Esophagus squamous epithelium (tissue), 5 donors: ENCODE measurements at regions not wholly inside any gene's neighbourhood (a gene's known extent, or its start where the extent isn't known, plus 50 kb on each side); places are given as distances from the start of the nearest gene placed in this dataset.

ENCODE experiments used
- DNase-seq: peaks from one replicate; lab custom pipeline; 2025; lab: John Stamatoyannopoulos, UW
- H3K27ac ChIP-seq, 4 donors: fragments of 200-600 bp; sonication (generic); one replicate each; pipeline ENCODE4 v1.5.1; 2016 to 2019; ENCODE audit warnings: mild to moderate bottlenecking in 1 of 4
- H3K27me3 ChIP-seq, 4 donors: fragments of 200-600 bp; sonication (generic); 1 replicate in 3 of 4; 2 replicates in 1 of 4; pipeline versions ENCODE4 v1.5.1 to v1.6.0; 2017 to 2021; ENCODE audit warnings: antibody characterized with exemption in 1 of 4
- H3K36me3 ChIP-seq, 3 donors: fragments of 200-600 bp; sonication (generic); one replicate each; pipeline ENCODE4 v1.5.1; 2016 to 2019
- H3K4me1 ChIP-seq, 3 donors: fragments of 200-600 bp; sonication (generic); one replicate each; pipeline ENCODE4 v1.5.1; 2017 to 2019
- H3K4me3 ChIP-seq, 4 donors: fragments of 200-600 bp; sonication (generic); 1 replicate in 3 of 4; 2 replicates in 1 of 4; pipeline ENCODE4 v1.5.1; 2016 to 2019; ENCODE audit warnings: mild to moderate bottlenecking in 2 of 4, moderate library complexity in 1 of 4
- H3K9me3 ChIP-seq, 3 donors: fragments of 200-600 bp; sonication (generic); one replicate each; pipeline ENCODE4 v1.5.1; 2016 to 2019
- CTCF ChIP-seq, 6 experiments: fragments of 450-650 bp in 4 of 6; fragments of 200-600 bp in 2 of 6; sonication (generic) in 2 of 6; IDR thresholded peaks; one replicate each; pipeline ENCODE4 v1.5.1; 2016 to 2019; ENCODE audit warnings: antibody characterized with exemption in 6 of 6, mild to moderate bottlenecking in 4 of 6, moderate library complexity in 4 of 6
- POLR2A ChIP-seq, 4 donors: fragments of 450-650 bp; IDR thresholded peaks; one replicate each; pipeline ENCODE4 v1.6.1; 2017; ENCODE audit warnings: antibody characterized with exemption in 4 of 4, mild to moderate bottlenecking in 4 of 4, moderate library complexity in 3 of 4
- WGBS, 2 donors: methylation state at CpG; one replicate each; pipeline ENCODE4 v1.1.5; 2018; 5-methylcytosine and 5-hydroxymethylcytosine counted together
- intact Hi-C: fragments of 100-400 bp; cut with DNase I; formaldehyde crosslinking; loops from one replicate; pipeline ENCODE4 v1.15.0; 2022
- donor health status: DM: yes; HTN: yes; CAD: no.

GRCh38 chr19:28876609-28877123 lies 336.3 kb downstream of the UQCRFS1 start:
- H3K27ac ChIP-seq, result no peak overlapping the region
- intact Hi-C loops, result no loop called here

GRCh38 chr19:28874742-28875141 lies 338.2 kb downstream of the UQCRFS1 start:
- intact Hi-C loops, result no loop called here
- TF ChIP-seq POLR2A (IDR thresholded peaks at IDR 0.05) (no peak), CTCF (IDR thresholded peaks at IDR 0.05) (no peak)
- H3K36me3 ChIP-seq, result no peaks in the 10 kb centered on the region

More at GRCh38 chr19:28876609-28877123, 336.3 kb downstream of the UQCRFS1 start:
- DNase-seq, result no peak
- WGBS, 2 donors, result 77 to 78% methylated on average over 7 of the region's 7 CpGs
- Histone ChIP-seq H3K9me3 (no peaks in the 10 kb centered on the region), H3K36me3 (no peaks in the 10 kb centered on the region), H3K4me3 (no peak overlapping the region), H3K4me1 (no peaks in the 10 kb centered on the region), H3K27me3 (no peaks in the 10 kb centered on the region)
- TF ChIP-seq POLR2A (IDR thresholded peaks at IDR 0.05) (no peak), CTCF (IDR thresholded peaks at IDR 0.05) (no peak)

GRCh38 chr19:28873301-28873700 lies 339.6 kb downstream of the UQCRFS1 start:
- WGBS, 2 donors, result 43 to 60% methylated on average over 2 of the region's 2 CpGs

More at GRCh38 chr19:28874742-28875141, 338.2 kb downstream of the UQCRFS1 start:
- WGBS, 2 donors, result 88 to 94% methylated on average over 6 to 7 of the region's 9 CpGs
- Histone ChIP-seq H3K4me1 (no peaks in the 10 kb centered on the region), H3K27me3 (peaks cover 0 to 5% (median 0%) of the 10 kb centered on the region in 4 donors), H3K27ac (no peak overlapping the region), H3K4me3 (no peak overlapping the region), H3K9me3 (no peaks in the 10 kb centered on the region)
- DNase-seq, result no peak

GRCh38 chr19:28871099-28871725 lies 341.7 kb downstream of the UQCRFS1 start:
- Histone ChIP-seq H3K27me3 (peaks cover 0 to 9% (median 0%) of the 10 kb centered on the region in 4 donors), H3K9me3 (no peaks in the 10 kb centered on the region), H3K4me1 (no peaks in the 10 kb centered on the region), H3K27ac (no peak overlapping the region), H3K4me3 (no peak overlapping the region), H3K36me3 (no peaks in the 10 kb centered on the region)
- 81 to 88% methylated on average over 6 of the region's 12 CpGs for WGBS, 2 donors
- no peak for DNase-seq
- no peak for TF ChIP-seq POLR2A (IDR thresholded peaks at IDR 0.05)
- TF ChIP-seq CTCF (IDR thresholded peaks at IDR 0.05), result no peak
- intact Hi-C loops, result no loop called here

More at GRCh38 chr19:28873301-28873700, 339.6 kb downstream of the UQCRFS1 start:
- TF ChIP-seq CTCF (IDR thresholded peaks at IDR 0.05), result no peak
- no peak for TF ChIP-seq POLR2A (IDR thresholded peaks at IDR 0.05)
- no peak for DNase-seq
- H3K36me3 ChIP-seq, result no peaks in the 10 kb centered on the region
- no peak overlapping the region for H3K4me3 ChIP-seq
- H3K27ac ChIP-seq, result no peak overlapping the region
- no peaks in the 10 kb centered on the region for H3K9me3 ChIP-seq
- no peaks in the 10 kb centered on the region for H3K4me1 ChIP-seq
- H3K27me3 ChIP-seq, result peaks cover 0 to 9% (median 0%) of the 10 kb centered on the region in 4 donors
- intact Hi-C loops, result no loop called here

GRCh38 chr19:28869459-28869858 lies 343.5 kb downstream of the UQCRFS1 start:
- 80% methylated on average over 1 of the region's 5 CpGs; no CpG with 5 or more reads in 1 of the 2 donors for WGBS, 2 donors

More at GRCh38 chr19:28869459-28869858, 343.5 kb downstream of the UQCRFS1 start:
- Histone ChIP-seq H3K27me3 (peaks cover 0 to 9% (median 0%) of the 10 kb centered on the region in 4 donors), H3K27ac (no peak overlapping the region), H3K4me1 (no peaks in the 10 kb centered on the region), H3K36me3 (no peaks in the 10 kb centered on the region), H3K9me3 (no peaks in the 10 kb centered on the region), H3K4me3 (no peak overlapping the region)
- intact Hi-C loops, result no loop called here
- no peak for DNase-seq
- TF ChIP-seq POLR2A (IDR thresholded peaks at IDR 0.05), result no peak
- TF ChIP-seq CTCF (IDR thresholded peaks at IDR 0.05), result no peak
